HG03135 (cell line): ENCODE measurements at regions not wholly inside any gene's neighbourhood (a gene's known extent, or its start where the extent isn't known, plus 50 kb on each side); places are given as distances from the start of the nearest gene placed in this dataset.

Source experiments
- ATAC-seq: cut with Tn5 transposase; IDR thresholded peaks from one replicate; pipeline ENCODE4 v1.9.1; 2021; ENCODE audit warnings: mild to moderate bottlenecking, moderate library complexity; ENCODE audit not compliant: unreplicated experiment

GRCh38 chr14:98542316-98542715 is 729.7 kb downstream of the BCL11B start:
- no peak for ATAC-seq

- ATAC-seq = no peak
These were observed 728.9 kb downstream of the BCL11B start for GRCh38 chr14:98543074-98543473.

- ATAC-seq = no peak
These were observed 727.8 kb downstream of the BCL11B start for GRCh38 chr14:98544174-98544573.

- no peak for ATAC-seq
These were observed 726.8 kb downstream of the BCL11B start for GRCh38 chr14:98545181-98545580.

- no peak for ATAC-seq
These were observed 723.8 kb downstream of the BCL11B start for GRCh38 chr14:98548071-98548686.

- no peak for ATAC-seq
These were observed 721.0 kb downstream of the BCL11B start for GRCh38 chr14:98551028-98551427.

GRCh38 chr14:98555440-98555839 is 716.6 kb downstream of the BCL11B start:
- ATAC-seq = no peak

GRCh38 chr14:98564006-98564405 is 708.0 kb downstream of the BCL11B start:
- ATAC-seq = no peak

- no peak for ATAC-seq
These were observed 707.5 kb downstream of the BCL11B start for GRCh38 chr14:98564541-98564940.

- ATAC-seq = no peak
These were observed 700.9 kb downstream of the BCL11B start for GRCh38 chr14:98571104-98571503.

GRCh38 chr14:98573082-98573481 is 698.9 kb downstream of the BCL11B start:
- no peak for ATAC-seq

GRCh38 chr14:98576463-98576862 is 695.5 kb downstream of the BCL11B start:
- ATAC-seq = no peak

GRCh38 chr14:98578204-98578603 is 693.8 kb downstream of the BCL11B start:
- ATAC-seq = no peak

GRCh38 chr14:98579140-98579539 is 692.9 kb downstream of the BCL11B start:
- no peak for ATAC-seq

- no peak for ATAC-seq
These were observed 691.8 kb downstream of the BCL11B start for GRCh38 chr14:98580131-98580678.

GRCh38 chr14:98582276-98582675 is 689.7 kb downstream of the BCL11B start:
- ATAC-seq = no peak

GRCh38 chr14:98591161-98591560 is 680.8 kb downstream of the BCL11B start:
- ATAC-seq = no peak

GRCh38 chr14:98592611-98593170 is 679.3 kb downstream of the BCL11B start:
- no peak for ATAC-seq

- no peak for ATAC-seq
These were observed 678.6 kb downstream of the BCL11B start for GRCh38 chr14:98593361-98593761.

GRCh38 chr14:98594156-98594555 is 677.8 kb downstream of the BCL11B start:
- ATAC-seq = no peak

- ATAC-seq = no peak
These were observed 673.4 kb downstream of the BCL11B start for GRCh38 chr14:98598576-98598975.

- ATAC-seq = no peak
These were observed 672.9 kb downstream of the BCL11B start for GRCh38 chr14:98599082-98599481.

- no peak for ATAC-seq
These were observed 669.0 kb downstream of the BCL11B start for GRCh38 chr14:98602983-98603382.
